GM18907 (cell line): ENCODE measurements at regions not wholly inside any gene's neighbourhood (a gene's known extent, or its start where the extent isn't known, plus 50 kb on each side); places are given as distances from the start of the nearest gene placed in this dataset.

Experiments used
- ATAC-seq: cut with Tn5 transposase; IDR thresholded peaks from one replicate; pipeline ENCODE4 v1.9.1; 2021; ENCODE audit warnings: mild to moderate bottlenecking, moderate library complexity; ENCODE audit not compliant: unreplicated experiment

- ATAC-seq: no peak
Observed at GRCh38 chr13:106678646-106679418, 110.9 kb upstream of the ARGLU1 start.

- ATAC-seq: no peak
Observed at GRCh38 chr13:106675311-106675710, 107.4 kb upstream of the ARGLU1 start.

- no peak for ATAC-seq
Observed at GRCh38 chr13:106660746-106661625, 93.0 kb upstream of the ARGLU1 start.

- ATAC-seq: no peak
Observed at GRCh38 chr13:106657104-106657503, 89.2 kb upstream of the ARGLU1 start.

GRCh38 chr13:106656186-106656585, 88.2 kb upstream of the ARGLU1 start:
- no peak for ATAC-seq

GRCh38 chr13:106651442-106651841, 83.5 kb upstream of the ARGLU1 start:
- ATAC-seq: no peak

- no peak for ATAC-seq
Observed at GRCh38 chr13:106650690-106651205, 82.8 kb upstream of the ARGLU1 start.

- ATAC-seq: no peak
Observed at GRCh38 chr13:106649495-106649894, 81.6 kb upstream of the ARGLU1 start.

- ATAC-seq: no peak
Observed at GRCh38 chr13:106640515-106640914, 72.6 kb upstream of the ARGLU1 start.

GRCh38 chr13:106637519-106637918, 69.6 kb upstream of the ARGLU1 start:
- ATAC-seq: no peak

GRCh38 chr13:106636492-106636891, 68.6 kb upstream of the ARGLU1 start:
- ATAC-seq: no peak

GRCh38 chr13:106635616-106636015, 67.7 kb upstream of the ARGLU1 start:
- no peak for ATAC-seq

- ATAC-seq: no peak
Observed at GRCh38 chr13:106633321-106633720, 65.4 kb upstream of the ARGLU1 start.

- no peak for ATAC-seq
Observed at GRCh38 chr13:106630650-106631049, 62.7 kb upstream of the ARGLU1 start.

- no peak for ATAC-seq
Observed at GRCh38 chr13:106630162-106630561, 62.2 kb upstream of the ARGLU1 start.

GRCh38 chr13:106628936-106629659, 61.2 kb upstream of the ARGLU1 start:
- no peak for ATAC-seq

GRCh38 chr13:106626473-106626872, 58.5 kb upstream of the ARGLU1 start:
- ATAC-seq: no peak

GRCh38 chr13:106625578-106625977, 57.6 kb upstream of the ARGLU1 start:
- no peak for ATAC-seq

GRCh38 chr13:106623799-106624460, 56.0 kb upstream of the ARGLU1 start:
- no peak for ATAC-seq

GRCh38 chr13:106621833-106622232, 53.9 kb upstream of the ARGLU1 start:
- ATAC-seq: no peak
